DOHH2 (cell line): ENCODE measurements at regions not wholly inside any gene's neighbourhood (a gene's known extent, or its start where the extent isn't known, plus 50 kb on each side); places are given as distances from the start of the nearest gene placed in this dataset.

Experiments used
- CTCF ChIP-seq: fragments of 200-600 bp; sonication (generic); IDR thresholded peaks from one replicate; pipeline ENCODE4 v1.5.1; 2014; ENCODE audit warnings: antibody characterized with exemption, mild to moderate bottlenecking, low read depth, low read length; ENCODE audit not compliant: poor library complexity, severe bottlenecking
- EZH2phosphoT487 ChIP-seq: fragments of 200-600 bp; sonication (generic); IDR thresholded peaks from 2 replicates; pipeline ENCODE4 v1.6.1; 2017; ENCODE audit warnings: borderline replicate concordance, mild to moderate bottlenecking, antibody characterized with exemption, low read length, moderate library complexity, mixed read lengths

GRCh38 chr2:140086964-140087363 is 1306.8 kb upstream of the NXPH2 start:
- TF ChIP-seq CTCF (no peak), EZH2phosphoT487 (no peak)
